Lung (tissue), 11 donors: ENCODE measurements at regions not wholly inside any gene's neighbourhood (a gene's known extent, or its start where the extent isn't known, plus 50 kb on each side); places are given as distances from the start of the nearest gene placed in this dataset.

ENCODE experiments used
- ATAC-seq: fragments of 200-7000 bp; cut with Tn5 transposase; one replicate; pipeline ENCODE4 v1.9.1; 2020; ENCODE audit warnings: moderate number of reproducible peaks; ENCODE audit not compliant: insufficient read depth, low FRiP score
- DNase-seq, 3 donors: peaks; one replicate each; pipeline ENCODE4 v3.0.0-alpha.2; 2013 to 2017
- H3K27ac ChIP-seq, 2 donors: one replicate each; pipeline ENCODE4 v1.5.1; 2013; ENCODE audit warnings: mild to moderate bottlenecking in 2 of 2, moderate library complexity in 2 of 2, control low read depth in 1 of 2, inconsistent platforms in 1 of 2, low read depth in 1 of 2, low read length in 1 of 2
- H3K27me3 ChIP-seq, 3 donors: one replicate each; pipeline ENCODE4 v1.5.1; 2013; ENCODE audit warnings: low read length in 2 of 3; ENCODE audit not compliant: control insufficient read depth in 3 of 3, insufficient read depth in 3 of 3
- H3K36me3 ChIP-seq, 4 donors: one replicate each; pipeline ENCODE4 v1.5.1; 2013; ENCODE audit warnings: low read length in 4 of 4, mild to moderate bottlenecking in 1 of 4, moderate library complexity in 1 of 4; ENCODE audit not compliant: control insufficient read depth in 4 of 4, insufficient read depth in 4 of 4
- H3K4me1 ChIP-seq, 5 donors: one replicate each; pipeline ENCODE4 v1.5.1; 2013; ENCODE audit warnings: low read length in 5 of 5, mild to moderate bottlenecking in 2 of 5, moderate library complexity in 1 of 5; ENCODE audit not compliant: control insufficient read depth in 5 of 5, insufficient read depth in 5 of 5
- H3K4me3 ChIP-seq: one replicate; pipeline ENCODE4 v1.5.1; 2013; ENCODE audit warnings: mild to moderate bottlenecking, control low read depth, moderate library complexity
- H3K9ac ChIP-seq, 2 donors: one replicate each; pipeline ENCODE4 v1.5.1; 2013; ENCODE audit warnings: low read length in 2 of 2, control low read depth in 1 of 2; ENCODE audit not compliant: insufficient read depth in 1 of 2
- H3K9me3 ChIP-seq, 4 donors: one replicate each; pipeline ENCODE4 v1.5.1; 2013; ENCODE audit warnings: low read length in 3 of 4, mild to moderate bottlenecking in 1 of 4, moderate library complexity in 1 of 4; ENCODE audit not compliant: control insufficient read depth in 4 of 4, insufficient read depth in 3 of 4
- WGBS, 2 donors: extraction: QIAGEN DNeasy Blood & Tissue Kit; methylation state at CpG; one replicate each; pipeline ENCODE4 v1.1.7; 2013; 5-methylcytosine and 5-hydroxymethylcytosine counted together
- TF ChIP-seq, protein P1 (sequence below): IDR thresholded peaks from 2 replicates; pipeline ENCODE4 v1.5.1; 2012; ENCODE audit warnings: mild to moderate bottlenecking; ENCODE audit errors: control extremely low read depth, extremely low read depth
- donor health status: control.
- donor health status: control.
- donor health status: Bipolar disorder and iron deficiency.
- donor health status: healthy.
- donor health status: DM: yes; HTN: yes; CAD: no.

DNA sequence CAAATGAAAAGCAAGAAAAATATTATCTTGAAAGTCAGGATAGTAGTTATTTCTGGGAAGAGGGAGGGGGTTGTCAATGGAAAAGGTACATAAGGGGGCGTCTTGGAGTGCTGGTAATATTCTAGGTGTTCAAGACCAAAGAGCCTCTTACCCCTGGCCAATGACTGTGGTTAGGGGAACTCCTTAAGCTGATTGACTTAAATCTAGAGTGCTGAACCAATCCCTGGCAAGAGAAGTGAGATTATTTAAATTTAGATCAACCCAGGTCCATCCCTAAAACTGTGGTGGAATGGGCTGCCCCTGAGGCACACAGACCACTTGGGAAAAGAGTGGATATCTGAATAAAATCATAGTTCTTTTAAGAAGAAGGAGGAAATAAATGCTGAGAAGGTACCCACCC, 174.1 kb downstream of the COPRS start:
- no peak for ATAC-seq
- H3K36me3 ChIP-seq, result no peaks in the 10 kb centered on the region
- H3K27me3 ChIP-seq, result peaks cover 2 to 6% (median 3%) of the 10 kb centered on the region in 3 donors
- H3K4me1 ChIP-seq, result no peaks in the 10 kb centered on the region
- TF ChIP-seq, protein P1, sequence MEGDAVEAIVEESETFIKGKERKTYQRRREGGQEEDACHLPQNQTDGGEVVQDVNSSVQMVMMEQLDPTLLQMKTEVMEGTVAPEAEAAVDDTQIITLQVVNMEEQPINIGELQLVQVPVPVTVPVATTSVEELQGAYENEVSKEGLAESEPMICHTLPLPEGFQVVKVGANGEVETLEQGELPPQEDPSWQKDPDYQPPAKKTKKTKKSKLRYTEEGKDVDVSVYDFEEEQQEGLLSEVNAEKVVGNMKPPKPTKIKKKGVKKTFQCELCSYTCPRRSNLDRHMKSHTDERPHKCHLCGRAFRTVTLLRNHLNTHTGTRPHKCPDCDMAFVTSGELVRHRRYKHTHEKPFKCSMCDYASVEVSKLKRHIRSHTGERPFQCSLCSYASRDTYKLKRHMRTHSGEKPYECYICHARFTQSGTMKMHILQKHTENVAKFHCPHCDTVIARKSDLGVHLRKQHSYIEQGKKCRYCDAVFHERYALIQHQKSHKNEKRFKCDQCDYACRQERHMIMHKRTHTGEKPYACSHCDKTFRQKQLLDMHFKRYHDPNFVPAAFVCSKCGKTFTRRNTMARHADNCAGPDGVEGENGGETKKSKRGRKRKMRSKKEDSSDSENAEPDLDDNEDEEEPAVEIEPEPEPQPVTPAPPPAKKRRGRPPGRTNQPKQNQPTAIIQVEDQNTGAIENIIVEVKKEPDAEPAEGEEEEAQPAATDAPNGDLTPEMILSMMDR, result no peak
- H3K27ac ChIP-seq, result no peak overlapping the region
- no peak for DNase-seq
- H3K9ac ChIP-seq, result no peak overlapping the region
- H3K4me3 ChIP-seq, result no peak overlapping the region
- no peaks in the 10 kb centered on the region for H3K9me3 ChIP-seq
- 0% methylated on average over 1 of the region's 1 CpG for WGBS, 2 donors

DNA sequence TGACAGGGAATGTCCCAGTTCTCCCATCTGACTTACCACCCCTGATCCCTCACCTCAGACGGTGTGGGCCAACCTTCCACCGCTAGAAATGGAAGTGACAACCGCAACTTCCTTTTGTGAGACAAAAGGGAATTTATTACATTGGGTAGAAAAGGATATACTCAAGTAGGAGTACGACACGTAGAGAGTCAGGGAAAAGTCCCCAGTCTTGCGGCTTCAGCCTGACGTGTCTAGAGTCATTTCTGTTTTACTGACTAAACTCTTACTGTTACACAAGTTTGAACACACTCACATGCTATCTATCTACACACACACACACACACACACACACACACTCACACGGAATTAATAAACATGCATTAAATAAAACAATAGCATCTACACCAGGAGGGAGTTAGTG, 178.9 kb downstream of the COPRS start:
- Histone ChIP-seq H3K27ac (no peak overlapping the region), H3K36me3 (no peaks in the 10 kb centered on the region), H3K4me1 (peaks cover 0 to 6% (median 0%) of the 10 kb centered on the region in 5 donors), H3K4me3 (no peak overlapping the region), H3K9me3 (no peaks in the 10 kb centered on the region), H3K9ac (no peak overlapping the region), H3K27me3 (peaks cover 0 to 4% (median 3%) of the 10 kb centered on the region in 3 donors)
- 34 to 49% methylated on average over 8 of the region's 8 CpGs for WGBS, 2 donors
- TF ChIP-seq, protein P1, result no peak
- DNase-seq (no peak), ATAC-seq (no peak)

DNA sequence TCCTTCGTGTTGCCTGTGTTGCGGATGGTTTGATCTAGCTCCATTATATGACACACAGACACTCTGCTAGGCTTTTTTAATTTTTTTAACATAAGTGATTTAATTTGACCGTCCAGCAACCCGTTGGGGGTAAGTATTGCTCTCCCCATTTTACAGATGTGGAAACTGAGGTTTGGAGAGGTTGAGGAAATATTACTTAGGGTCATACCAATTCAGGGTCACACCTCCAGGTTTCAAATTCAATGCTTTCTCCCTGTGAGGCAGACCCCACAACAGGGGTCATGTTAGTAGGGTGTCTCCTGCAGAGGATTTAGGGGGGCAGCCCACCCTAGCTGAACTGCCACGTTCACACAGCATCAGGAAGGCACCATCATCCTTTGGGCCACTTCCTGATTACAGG, 179.4 kb downstream of the COPRS start:
- H3K9me3 ChIP-seq, result peaks cover 0 to 3% (median 0%) of the 10 kb centered on the region in 4 donors
- H3K9ac ChIP-seq, result no peak overlapping the region
- ATAC-seq (no peak), DNase-seq (no peak)
- peaks cover 0 to 6% (median 0%) of the 10 kb centered on the region in 5 donors for H3K4me1 ChIP-seq
- H3K27me3 ChIP-seq, result peaks cover 0 to 3% (median 0%) of the 10 kb centered on the region in 3 donors
- WGBS, 2 donors, result 76 to 85% methylated on average over 5 of the region's 5 CpGs
- no peak overlapping the region for H3K27ac ChIP-seq
- no peak overlapping the region for H3K4me3 ChIP-seq
- H3K36me3 ChIP-seq, result no peaks in the 10 kb centered on the region
- TF ChIP-seq, protein P1, result no peak

DNA sequence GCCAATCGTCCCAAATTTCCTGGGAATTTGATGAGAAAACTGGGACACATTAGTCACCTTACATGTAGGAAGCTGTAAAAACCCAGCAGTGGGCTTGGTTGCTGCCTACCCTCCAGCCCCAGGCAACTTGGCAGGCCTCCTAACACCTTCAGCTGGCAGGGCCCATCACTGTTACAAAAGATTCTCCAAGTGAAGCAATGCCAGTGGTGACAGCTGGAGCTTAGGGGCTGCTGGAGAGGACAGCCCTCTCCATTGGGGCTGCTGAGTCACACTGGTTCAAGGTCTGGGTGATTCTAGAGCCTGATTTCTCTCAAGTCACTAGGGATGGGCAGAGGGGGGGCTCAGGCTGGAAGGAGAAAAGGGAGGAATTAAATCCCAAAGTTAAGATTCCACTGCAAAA, 180.6 kb downstream of the COPRS start:
- WGBS, 2 donors, result 71 to 72% methylated on average over 1 of the region's 1 CpG

More for the DNA sequence above, 180.6 kb downstream of the COPRS start:
- TF ChIP-seq, protein P1, result no peak
- Histone ChIP-seq H3K4me3 (no peak overlapping the region), H3K4me1 (peaks cover 0 to 6% (median 0%) of the 10 kb centered on the region in 5 donors), H3K9me3 (peaks cover 0 to 3% (median 0%) of the 10 kb centered on the region in 4 donors), H3K9ac (no peak overlapping the region), H3K27ac (no peak overlapping the region), H3K36me3 (no peaks in the 10 kb centered on the region), H3K27me3 (no peaks in the 10 kb centered on the region)
- DNase-seq, result peak in 1 of 3 donors; percentile 27
- no peak for ATAC-seq
